ENCODE measurements at regions not wholly inside any gene's neighbourhood (a gene's known extent, or its start where the extent isn't known, plus 50 kb on each side); places are given as distances from the start of the nearest gene placed in this dataset.

DNA sequence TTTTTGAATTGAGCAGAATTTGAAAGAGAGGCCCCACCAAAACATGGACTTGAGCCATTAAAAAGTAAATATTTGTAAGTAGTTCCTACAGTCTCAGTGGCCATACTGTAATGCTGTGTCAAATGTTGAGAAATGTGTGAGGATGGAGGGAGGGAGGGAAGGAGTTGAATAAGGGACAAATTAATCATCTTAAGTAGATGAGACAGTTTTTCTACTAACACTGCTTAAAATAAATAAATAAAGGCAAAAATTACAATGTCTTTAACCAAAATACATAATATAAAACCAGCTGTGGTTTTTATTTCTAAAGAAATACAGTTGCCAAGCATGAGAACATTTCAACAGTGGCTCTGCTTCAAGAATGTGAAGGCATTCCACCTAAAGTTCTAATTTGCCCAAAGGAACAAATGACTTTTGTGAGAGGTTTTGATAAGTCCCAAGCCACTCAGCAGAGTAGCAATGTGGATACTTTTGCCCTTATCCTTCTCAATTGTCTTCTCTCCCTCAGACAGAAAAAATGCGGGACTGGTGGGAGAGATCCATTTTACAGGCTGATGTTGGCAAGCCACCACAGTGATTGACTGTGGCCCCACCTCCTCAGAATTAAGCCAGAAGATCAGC lies 427.0 kb upstream of the RARB start:
- in situ Hi-C loops (cut with MboI; ENCODE audit: low pct_unique_long_range_greater_than_20kb, low sequenced_read_pairs, unreplicated experiment), result no loop called here
- TF ChIP-seq, protein P1, sequence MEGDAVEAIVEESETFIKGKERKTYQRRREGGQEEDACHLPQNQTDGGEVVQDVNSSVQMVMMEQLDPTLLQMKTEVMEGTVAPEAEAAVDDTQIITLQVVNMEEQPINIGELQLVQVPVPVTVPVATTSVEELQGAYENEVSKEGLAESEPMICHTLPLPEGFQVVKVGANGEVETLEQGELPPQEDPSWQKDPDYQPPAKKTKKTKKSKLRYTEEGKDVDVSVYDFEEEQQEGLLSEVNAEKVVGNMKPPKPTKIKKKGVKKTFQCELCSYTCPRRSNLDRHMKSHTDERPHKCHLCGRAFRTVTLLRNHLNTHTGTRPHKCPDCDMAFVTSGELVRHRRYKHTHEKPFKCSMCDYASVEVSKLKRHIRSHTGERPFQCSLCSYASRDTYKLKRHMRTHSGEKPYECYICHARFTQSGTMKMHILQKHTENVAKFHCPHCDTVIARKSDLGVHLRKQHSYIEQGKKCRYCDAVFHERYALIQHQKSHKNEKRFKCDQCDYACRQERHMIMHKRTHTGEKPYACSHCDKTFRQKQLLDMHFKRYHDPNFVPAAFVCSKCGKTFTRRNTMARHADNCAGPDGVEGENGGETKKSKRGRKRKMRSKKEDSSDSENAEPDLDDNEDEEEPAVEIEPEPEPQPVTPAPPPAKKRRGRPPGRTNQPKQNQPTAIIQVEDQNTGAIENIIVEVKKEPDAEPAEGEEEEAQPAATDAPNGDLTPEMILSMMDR (IDR thresholded peaks at IDR 0.05; ENCODE audit: extremely low read depth, insufficient read depth, missing control alignments), result no peak
- DNase-seq (ENCODE audit: low spot score), result no peak

DNA sequence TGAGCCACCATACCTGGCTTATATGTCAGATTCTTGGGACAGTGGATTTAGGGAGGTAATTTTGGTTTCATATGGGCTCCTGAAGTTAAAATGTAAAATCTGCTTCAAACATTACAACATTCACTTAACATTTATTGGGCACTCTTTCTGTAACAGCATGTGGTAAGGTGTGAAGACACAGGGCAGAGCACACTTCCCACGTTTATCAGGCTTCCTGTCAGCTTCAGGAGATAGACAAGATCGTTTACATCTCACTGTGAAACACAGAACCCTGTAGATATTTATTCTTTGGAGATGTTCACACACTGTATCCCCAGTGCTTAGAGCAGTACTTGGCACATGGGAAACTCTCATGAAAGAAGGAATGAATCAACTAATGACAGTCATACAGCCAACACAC lies 426.0 kb upstream of the RARB start:
- TF ChIP-seq, protein P1 (IDR thresholded peaks at IDR 0.05; ENCODE audit: extremely low read depth, insufficient read depth, missing control alignments), result no peak
- in situ Hi-C loops (cut with MboI; ENCODE audit: low pct_unique_long_range_greater_than_20kb, low sequenced_read_pairs, unreplicated experiment), result no loop called here
- DNase-seq (ENCODE audit: low spot score), result no peak

DNA sequence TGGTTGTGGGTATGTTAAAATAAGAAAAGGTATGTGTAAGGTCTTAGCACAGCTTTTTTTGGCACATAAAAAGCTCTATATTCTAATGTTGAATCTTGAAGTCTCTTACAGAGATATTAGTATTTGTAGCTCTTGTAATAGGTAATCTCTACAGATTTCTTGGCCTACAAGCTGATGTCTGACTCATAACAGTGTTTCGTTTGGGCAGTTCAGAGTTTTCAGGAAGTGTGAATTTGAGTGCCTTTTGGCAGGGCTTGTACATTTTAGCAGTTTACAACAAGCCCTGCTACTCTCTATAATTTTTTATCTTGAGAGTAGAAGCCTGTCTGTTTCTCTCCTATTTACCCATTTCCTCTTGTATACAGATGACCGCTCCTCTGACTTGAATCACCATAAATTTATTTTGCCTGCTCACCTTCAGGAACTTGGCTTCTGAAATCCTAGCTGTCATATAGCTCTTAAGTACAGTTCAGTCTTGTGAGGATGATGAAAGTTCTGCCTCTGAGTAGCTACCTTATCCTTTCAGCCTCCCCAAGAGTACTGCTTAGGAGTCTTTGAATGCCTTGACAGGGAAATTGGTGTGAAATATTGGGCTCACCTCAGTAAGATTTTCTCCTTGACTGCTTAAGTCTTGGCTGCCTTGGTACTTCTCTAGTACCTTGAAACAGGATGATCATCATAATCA lies 419.9 kb upstream of the RARB start:
- TF ChIP-seq, protein P1 (IDR thresholded peaks at IDR 0.05; ENCODE audit: extremely low read depth, insufficient read depth, missing control alignments), result no peak
- DNase-seq (ENCODE audit: low spot score), result no peak
- in situ Hi-C loops (cut with MboI; ENCODE audit: low pct_unique_long_range_greater_than_20kb, low sequenced_read_pairs, unreplicated experiment), result no loop called here

DNA sequence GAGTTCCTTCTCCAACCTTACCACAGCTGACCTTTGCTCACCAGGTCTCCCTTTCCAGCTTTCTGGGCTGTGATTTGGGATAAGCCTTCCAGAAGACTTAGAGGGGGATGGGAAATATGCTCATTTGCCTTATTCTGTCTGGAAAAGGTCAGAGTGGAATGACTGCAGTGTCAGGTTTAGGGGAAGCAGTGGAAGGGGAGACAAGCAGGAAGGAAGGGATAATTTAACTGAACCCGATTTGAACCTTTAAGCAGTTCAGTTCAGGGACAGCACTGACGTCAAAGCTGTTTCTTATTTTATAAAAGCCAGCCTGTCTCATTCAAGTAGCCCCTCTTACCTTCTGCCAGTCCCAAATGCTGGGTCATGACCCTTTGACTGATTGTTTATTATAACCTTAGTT lies 418.4 kb upstream of the RARB start:
- in situ Hi-C loops (cut with MboI; ENCODE audit: low pct_unique_long_range_greater_than_20kb, low sequenced_read_pairs, unreplicated experiment), result no loop called here
- DNase-seq (ENCODE audit: low spot score), result no peak
- TF ChIP-seq, protein P1 (IDR thresholded peaks at IDR 0.05; ENCODE audit: extremely low read depth, insufficient read depth, missing control alignments), result no peak

DNA sequence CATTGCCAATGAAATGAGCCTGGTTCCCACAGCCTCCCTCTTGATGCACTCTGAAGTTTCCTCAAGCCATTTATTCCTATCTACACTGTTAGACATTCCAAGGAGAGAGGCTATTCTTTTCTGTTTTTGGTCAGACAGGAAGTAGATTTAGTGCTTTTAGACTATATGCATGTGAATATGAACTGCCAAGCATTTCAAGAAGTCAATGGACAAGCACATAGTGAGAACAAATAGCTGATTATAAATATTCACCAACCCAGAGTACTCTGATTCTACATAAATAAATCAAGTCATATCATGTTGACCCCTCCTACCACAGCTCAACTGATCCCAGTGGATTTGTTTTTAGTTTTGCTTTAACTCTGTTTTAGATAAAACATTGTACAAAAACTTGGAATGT lies 412.5 kb upstream of the RARB start:
- TF ChIP-seq, protein P1 (IDR thresholded peaks at IDR 0.05; ENCODE audit: extremely low read depth, insufficient read depth, missing control alignments), result no peak
- in situ Hi-C loops (cut with MboI; ENCODE audit: low pct_unique_long_range_greater_than_20kb, low sequenced_read_pairs, unreplicated experiment), result no loop called here
- DNase-seq (ENCODE audit: low spot score), result no peak

DNA sequence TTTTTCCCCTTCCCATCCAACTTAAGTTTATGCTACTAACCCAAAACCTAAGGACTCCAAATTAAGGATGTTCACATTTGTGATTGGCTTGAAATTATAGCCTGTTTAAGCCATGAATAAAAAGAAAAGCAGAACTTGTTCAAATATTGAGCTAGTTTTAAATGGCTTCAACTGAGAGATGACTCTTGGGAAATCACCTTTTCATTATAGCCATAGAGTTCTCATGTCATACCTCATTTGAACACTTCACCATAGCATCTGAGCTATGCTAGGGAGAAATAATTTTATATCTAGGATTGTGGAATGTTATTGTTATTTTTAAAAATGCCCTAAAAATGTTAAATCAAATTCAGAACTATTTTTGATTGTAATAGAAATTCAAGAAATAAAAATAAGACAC lies 409.2 kb upstream of the RARB start:
- TF ChIP-seq, protein P1 (IDR thresholded peaks at IDR 0.05; ENCODE audit: extremely low read depth, insufficient read depth, missing control alignments), result no peak
- in situ Hi-C loops (cut with MboI; ENCODE audit: low pct_unique_long_range_greater_than_20kb, low sequenced_read_pairs, unreplicated experiment), result no loop called here
- no peak for DNase-seq (ENCODE audit: low spot score)

Data from GM13977 (cell line).